ENCODE measurements at regions not wholly inside any gene's neighbourhood (a gene's known extent, or its start where the extent isn't known, plus 50 kb on each side); places are given as distances from the start of the nearest gene placed in this dataset.
"Not testable (repeated sequence)": the region's sequence is repeated elsewhere in the genome, so short reads cannot be mapped to it uniquely, and the experiment has no call there.

- TF ChIP-seq CTCF (IDR thresholded peaks at IDR 0.05; ENCODE audit: extremely low read depth, insufficient read depth, missing control alignments) = no peak
- in situ Hi-C loops (cut with MboI; ENCODE audit: low pct_unique_long_range_greater_than_20kb, low sequenced_read_pairs, unreplicated experiment) = no loop called here
- DNase-seq (ENCODE audit: low spot score) = no peak
Measured at GRCh38 chr10:10056961-10057360, 960.7 kb upstream of the CELF2 start.

GRCh38 chr10:10067644-10068043, 950.0 kb upstream of the CELF2 start:
- no peak for TF ChIP-seq CTCF (IDR thresholded peaks at IDR 0.05; ENCODE audit: extremely low read depth, insufficient read depth, missing control alignments)
- no peak for DNase-seq (ENCODE audit: low spot score)
- in situ Hi-C loops (cut with MboI; ENCODE audit: low pct_unique_long_range_greater_than_20kb, low sequenced_read_pairs, unreplicated experiment) = no loop called here

- DNase-seq (ENCODE audit: low spot score); in situ Hi-C loops (cut with MboI; ENCODE audit: low pct_unique_long_range_greater_than_20kb, low sequenced_read_pairs, unreplicated experiment): not testable (repeated sequence)
Measured at GRCh38 chr10:10074847-10075246, 942.8 kb upstream of the CELF2 start.

GRCh38 chr10:10078446-10078845, 939.2 kb upstream of the CELF2 start:
- no peak for DNase-seq (ENCODE audit: low spot score)
- TF ChIP-seq CTCF (IDR thresholded peaks at IDR 0.05; ENCODE audit: extremely low read depth, insufficient read depth, missing control alignments) = no peak
- in situ Hi-C loops (cut with MboI; ENCODE audit: low pct_unique_long_range_greater_than_20kb, low sequenced_read_pairs, unreplicated experiment) = no loop called here

GRCh38 chr10:10092581-10092980, 925.1 kb upstream of the CELF2 start:
- TF ChIP-seq CTCF (IDR thresholded peaks at IDR 0.05; ENCODE audit: extremely low read depth, insufficient read depth, missing control alignments) = no peak
- in situ Hi-C loops (cut with MboI; ENCODE audit: low pct_unique_long_range_greater_than_20kb, low sequenced_read_pairs, unreplicated experiment) = no loop called here
- no peak for DNase-seq (ENCODE audit: low spot score)

GRCh38 chr10:10093021-10093420, 924.7 kb upstream of the CELF2 start:
- TF ChIP-seq CTCF (IDR thresholded peaks at IDR 0.05; ENCODE audit: extremely low read depth, insufficient read depth, missing control alignments) = no peak
- in situ Hi-C loops (cut with MboI; ENCODE audit: low pct_unique_long_range_greater_than_20kb, low sequenced_read_pairs, unreplicated experiment) = no loop called here

GRCh38 chr10:10094691-10095090, 923.0 kb upstream of the CELF2 start:
- in situ Hi-C loops (cut with MboI; ENCODE audit: low pct_unique_long_range_greater_than_20kb, low sequenced_read_pairs, unreplicated experiment) = no loop called here
- TF ChIP-seq CTCF (IDR thresholded peaks at IDR 0.05; ENCODE audit: extremely low read depth, insufficient read depth, missing control alignments) = no peak
- no peak for DNase-seq (ENCODE audit: low spot score)

More at GRCh38 chr10:10093021-10093420, 924.7 kb upstream of the CELF2 start:
- DNase-seq (ENCODE audit: low spot score) = no peak

All from GM13977 (cell line).